H1 (cell line): ENCODE measurements at regions not wholly inside any gene's neighbourhood (a gene's known extent, or its start where the extent isn't known, plus 50 kb on each side); places are given as distances from the start of the nearest gene placed in this dataset.

Experiments used
- CTCF ChIA-PET: fragments of 300-600 bp; sonication (Branson Sonifier 250); formaldehyde crosslinking; loops from one replicate; lab custom pipeline; 2021; ENCODE audit not compliant: partially characterized antibody; lab: Charles Lee
- POLR2A ChIA-PET: fragments of 300-600 bp; sonication (Branson Sonifier 250); formaldehyde crosslinking; loops from one replicate; lab custom pipeline; 2021; ENCODE audit warnings: inconsistent platforms; ENCODE audit not compliant: partially characterized antibody; lab: Charles Lee
- DNase-seq, 2 experiments: peaks; one replicate each; pipeline versions ENCODE4 v3.0.0 to v3.0.0-alpha.2; 2010 to 2022; ENCODE audit warnings: low spot score in 2 of 2, low read depth in 1 of 2, mixed read lengths in 1 of 2
- FAIRE-seq: peaks from 2 replicates; lab custom pipeline; 2011; peaks lifted over from hg19 to GRCh38; lab: Jason Lieb, UNC
- H2AFZ ChIP-seq: 2 replicates; pipeline ENCODE4 v1.8.1; 2012; ENCODE audit warnings: low read length, inconsistent platforms
- H2AK5ac ChIP-seq: 2 replicates; pipeline ENCODE4 v1.6.1; 2013; ENCODE audit warnings: low read depth, low read length
- H2BK120ac ChIP-seq: replicated peaks from 2 replicates; pipeline ENCODE3; 2013; ENCODE audit warnings: low read depth, low read length, inconsistent platforms
- H2BK12ac ChIP-seq: 2 replicates; pipeline ENCODE4 v1.6.1; 2013; ENCODE audit warnings: low read depth, low read length
- H2BK15ac ChIP-seq: 2 replicates; pipeline ENCODE4 v1.6.1; 2013; ENCODE audit warnings: low read length
- H2BK20ac ChIP-seq: 2 replicates; pipeline ENCODE4 v1.6.1; 2013; ENCODE audit warnings: low read length
- H2BK5ac ChIP-seq: 2 replicates; pipeline ENCODE4 v1.6.1; 2013; ENCODE audit warnings: low read depth, low read length
- H3K14ac ChIP-seq: 2 replicates; pipeline ENCODE4 v1.6.1; 2013; ENCODE audit warnings: inconsistent platforms; ENCODE audit not compliant: insufficient read length
- H3K18ac ChIP-seq: 2 replicates; pipeline ENCODE4 v1.6.1; 2013; ENCODE audit warnings: low read length; ENCODE audit errors: extremely low read depth
- H3K23ac ChIP-seq: 2 replicates; pipeline ENCODE4 v1.6.1; 2013; ENCODE audit warnings: inconsistent platforms; ENCODE audit not compliant: insufficient read length
- H3K23me2 ChIP-seq: 2 replicates; pipeline ENCODE4 v1.6.1; 2013; ENCODE audit warnings: low read depth, low read length
- H3K27ac ChIP-seq: 2 replicates; pipeline ENCODE4 v1.6.1; 2011; ENCODE audit warnings: low read depth, low read length, inconsistent platforms
- H3K27me3 ChIP-seq, 4 experiments: replicated peaks in 1 of 4; 1 replicate in 1 of 4; 2 replicates in 3 of 4; pipeline versions ENCODE4 v1.6.1 to v1.8.1; 2011 to 2013; ENCODE audit warnings: low read length in 3 of 4, mild to moderate bottlenecking in 3 of 4, inconsistent platforms in 2 of 4, mixed read lengths in 2 of 4, moderate library complexity in 1 of 4; ENCODE audit not compliant: control insufficient read depth in 3 of 4, insufficient read depth in 3 of 4; ENCODE audit errors: extremely low read depth in 1 of 4
- H3K36me3 ChIP-seq, 4 experiments: 2 replicates each; pipeline versions ENCODE4 v1.6.1 to v1.8.1; 2011 to 2013; ENCODE audit warnings: mild to moderate bottlenecking in 4 of 4, low read length in 3 of 4, moderate library complexity in 2 of 4, control low read depth in 1 of 4, inconsistent platforms in 1 of 4; ENCODE audit not compliant: insufficient read depth in 4 of 4, control insufficient read depth in 2 of 4
- H3K4ac ChIP-seq: replicated peaks from 2 replicates; pipeline ENCODE3; 2013; ENCODE audit warnings: low read length, low read depth, mixed read lengths, inconsistent platforms; ENCODE audit not compliant: insufficient read length
- H3K4me1 ChIP-seq, 4 experiments: replicated peaks in 1 of 4; 1 replicate in 1 of 4; 2 replicates in 3 of 4; pipeline versions ENCODE4 v1.6.1 to v1.8.1; 2011 to 2013; ENCODE audit warnings: low read length in 3 of 4, inconsistent platforms in 2 of 4, mixed read lengths in 1 of 4; ENCODE audit not compliant: insufficient read depth in 4 of 4, control insufficient read depth in 3 of 4
- H3K4me2 ChIP-seq, 2 experiments: 2 replicates each; pipeline versions ENCODE4 v1.6.1 to v1.8.1; 2011 to 2013; ENCODE audit warnings: low read depth in 2 of 2, low read length in 2 of 2, control low read depth in 1 of 2, inconsistent platforms in 1 of 2, mild to moderate bottlenecking in 1 of 2; ENCODE audit not compliant: insufficient read depth in 1 of 2
- H3K4me3 ChIP-seq, 4 experiments: fragments of 200-600, 300-600 bp in 1 of 4; sonication (generic), shearing (Covaris generic), sonication (Bioruptor Twin) in 1 of 4; 2 replicates each; pipeline versions ENCODE4 v1.5.1 to v1.8.1; 2011 to 2016; ENCODE audit warnings: low read length in 4 of 4, low read depth in 3 of 4, control low read depth in 2 of 4, inconsistent platforms in 2 of 4, mild to moderate bottlenecking in 2 of 4, mixed read lengths in 1 of 4, moderate library complexity in 1 of 4; ENCODE audit not compliant: insufficient read depth in 2 of 4; ENCODE audit errors: extremely low read depth in 1 of 4
- H3K56ac ChIP-seq: replicated peaks from 2 replicates; pipeline ENCODE3; 2013; ENCODE audit warnings: low read depth, mild to moderate bottlenecking, mixed read lengths, low read length, inconsistent platforms; ENCODE audit not compliant: insufficient read length
- H3K79me1 ChIP-seq: 2 replicates; pipeline ENCODE4 v1.6.1; 2013; ENCODE audit warnings: low read depth, low read length, control low read depth
- H3K79me2 ChIP-seq, 2 experiments: 2 replicates each; pipeline versions ENCODE4 v1.6.1 to v1.8.1; 2012 to 2013; ENCODE audit warnings: low read length in 2 of 2, mild to moderate bottlenecking in 2 of 2, inconsistent platforms in 1 of 2; ENCODE audit not compliant: insufficient read depth in 2 of 2, control insufficient read depth in 1 of 2
- H3K9ac ChIP-seq, 4 experiments: replicated peaks in 1 of 4; 1 replicate in 1 of 4; 2 replicates in 3 of 4; pipeline versions ENCODE4 v1.6.1 to v1.8.1; 2011 to 2013; ENCODE audit warnings: low read depth in 3 of 4, low read length in 3 of 4, control low read depth in 2 of 4, mild to moderate bottlenecking in 2 of 4, moderate library complexity in 2 of 4, inconsistent platforms in 1 of 4; ENCODE audit errors: extremely low read depth in 1 of 4
- H3K9me3 ChIP-seq, 2 experiments: 2 replicates each; pipeline versions ENCODE4 v1.6.1 to v1.8.1; 2012 to 2013; ENCODE audit warnings: mild to moderate bottlenecking in 2 of 2, moderate library complexity in 2 of 2, control low read depth in 1 of 2, inconsistent platforms in 1 of 2, low read depth in 1 of 2, low read length in 1 of 2, mixed read lengths in 1 of 2; ENCODE audit not compliant: insufficient read depth in 2 of 2
- H4K20me1 ChIP-seq, 2 experiments: replicated peaks in 1 of 2; 2 replicates each; pipeline versions ENCODE3 to v1.8.1; 2011 to 2013; ENCODE audit warnings: inconsistent platforms in 2 of 2, low read length in 2 of 2, mild to moderate bottlenecking in 1 of 2; ENCODE audit not compliant: insufficient read depth in 2 of 2, control insufficient read depth in 1 of 2
- H4K5ac ChIP-seq: 2 replicates; pipeline ENCODE4 v1.6.1; 2013; ENCODE audit warnings: low read length, low read depth, mixed read lengths, inconsistent platforms; ENCODE audit not compliant: insufficient read length
- H4K8ac ChIP-seq: 2 replicates; pipeline ENCODE4 v1.8.0; 2013; ENCODE audit warnings: mild to moderate bottlenecking, moderate library complexity, low read length, inconsistent platforms; ENCODE audit not compliant: insufficient read depth; ENCODE audit errors: extremely low read depth
- H4K91ac ChIP-seq: replicated peaks from 2 replicates; pipeline ENCODE3; 2013; ENCODE audit warnings: low read length, mixed read lengths, inconsistent platforms; ENCODE audit not compliant: insufficient read length
- CBX8 ChIP-seq: fragments of 300-800, 300-1000 bp; sonication (generic); IDR thresholded peaks from 2 replicates; pipeline ENCODE4 v1.7.1; 2016; ENCODE audit warnings: low read depth, low read length, borderline replicate concordance
- CTCF ChIP-seq, 3 experiments: IDR thresholded peaks; 1 replicate in 2 of 3; 2 replicates in 1 of 3; pipeline versions ENCODE4 v1.5.1 to v1.6.1; 2011; ENCODE audit warnings: low read length in 3 of 3, mild to moderate bottlenecking in 3 of 3, inconsistent platforms in 2 of 3, low read depth in 1 of 3, moderate library complexity in 1 of 3; ENCODE audit not compliant: insufficient read depth in 1 of 3; ENCODE audit errors: control extremely low read depth in 1 of 3
- HDAC2 ChIP-seq, 2 experiments: fragments of 300-600 bp in 1 of 2; sonication (generic) in 1 of 2; IDR thresholded peaks; 2 replicates each; pipeline ENCODE4 v1.6.1; 2011 to 2012; ENCODE audit warnings: low read depth in 2 of 2, low read length in 2 of 2, mild to moderate bottlenecking in 2 of 2, moderate library complexity in 2 of 2, borderline replicate concordance in 1 of 2, inconsistent platforms in 1 of 2
- HDAC6 ChIP-seq: IDR thresholded peaks from one replicate; pipeline ENCODE4 v1.7.1; 2012; ENCODE audit warnings: low read depth, mild to moderate bottlenecking, inconsistent platforms, low read length, moderate library complexity
- KDM4A ChIP-seq: IDR thresholded peaks from one replicate; pipeline ENCODE4 v1.7.1; 2012; ENCODE audit warnings: low read depth, mild to moderate bottlenecking, moderate library complexity, low read length, inconsistent platforms; ENCODE audit not compliant: severe bottlenecking
- MAFK ChIP-seq: IDR thresholded peaks from 2 replicates; pipeline ENCODE4 v1.6.1; 2012; ENCODE audit warnings: low read depth, mild to moderate bottlenecking, improper control_type of control experiment, low read length
- NANOG ChIP-seq: IDR thresholded peaks from 2 replicates; pipeline ENCODE4 v1.6.1; 2011; ENCODE audit warnings: low read length, low read depth, mild to moderate bottlenecking, inconsistent platforms; ENCODE audit not compliant: insufficient read depth, poor library complexity, severe bottlenecking
- RFX5 ChIP-seq: IDR thresholded peaks from 2 replicates; pipeline ENCODE4 v1.6.1; 2011; ENCODE audit warnings: low read depth, low read length, improper control_type of control experiment, borderline replicate concordance
- RXRA ChIP-seq: IDR thresholded peaks from 2 replicates; pipeline ENCODE4 v1.6.1; 2011; ENCODE audit warnings: low read depth, mild to moderate bottlenecking, low read length, moderate library complexity; ENCODE audit not compliant: insufficient read depth
- SP2 ChIP-seq: IDR thresholded peaks from 2 replicates; pipeline ENCODE4 v1.6.1; 2012; ENCODE audit warnings: mild to moderate bottlenecking, low read length, inconsistent platforms
- TAF1 ChIP-seq: IDR thresholded peaks from 2 replicates; pipeline ENCODE4 v1.6.1; 2011; ENCODE audit warnings: mild to moderate bottlenecking, low read depth, low read length
- TCF12 ChIP-seq: IDR thresholded peaks from 2 replicates; pipeline ENCODE4 v1.6.1; 2011; ENCODE audit warnings: low read depth, mild to moderate bottlenecking, low read length
- WGBS, 2 experiments: shearing (Covaris generic) in 1 of 2; methylation state at CpG; one replicate each; pipeline versions ENCODE4 v1.1.6 to v1.1.7; 2013 to 2015; ENCODE audit warnings: low lambda C conversion rate in 2 of 2, mixed read lengths in 2 of 2, inconsistent platforms in 1 of 2, low coverage in 1 of 2, missing lambda C conversion rate in 1 of 2; ENCODE audit not compliant: insufficient replicate concordance in 2 of 2, insufficient coverage in 1 of 2, insufficient read length in 1 of 2; ENCODE audit errors: extremely low coverage in 1 of 2, missing lambda C conversion rate in 1 of 2; 5-methylcytosine and 5-hydroxymethylcytosine counted together

GRCh38 chr10:2748287-2748686 lies 319.1 kb upstream of the PFKP start:
- Histone ChIP-seq H4K5ac (no peak overlapping the region), H3K4ac (no peak overlapping the region), H3K18ac (no peak overlapping the region), H3K27me3 (no peaks in the 10 kb centered on the region), H4K91ac (no peak overlapping the region), H3K56ac (no peak overlapping the region), H4K8ac (no peak overlapping the region), H2AFZ (no peak overlapping the region), H2BK15ac (no peak overlapping the region), H3K23me2 (no peaks in the 10 kb centered on the region), H3K14ac (no peak overlapping the region), H3K9ac (no peak overlapping the region), H3K79me1 (no peaks in the 10 kb centered on the region), H2BK12ac (no peak overlapping the region), H2BK120ac (no peak overlapping the region), H3K4me2 (no peak overlapping the region), H3K9me3 (no peaks in the 10 kb centered on the region), H3K4me1 (no peaks in the 10 kb centered on the region), H2BK20ac (no peak overlapping the region), H3K4me3 (no peak overlapping the region), H2AK5ac (no peak overlapping the region), H3K27ac (no peak overlapping the region), H3K79me2 (no peaks in the 10 kb centered on the region), H3K36me3 (no peaks in the 10 kb centered on the region), H2BK5ac (no peak overlapping the region), H4K20me1 (no peaks in the 10 kb centered on the region), H3K23ac (no peak overlapping the region)
- ChIA-PET CTCF (no interaction called here), POLR2A (no interaction called here)
- FAIRE-seq (no peak), DNase-seq (no peak)
- whole genome bisulfite sequencing, 2 experiments: 97% methylated on average over 10 of the region's 10 CpGs; no CpG with 5 or more reads in 1 of the 2 experiments
- TF ChIP-seq TCF12 (no peak), SP2 (no peak), NANOG (no peak), HDAC2 (IDR thresholded peaks at IDR 0.05; ENCODE audit: borderline replicate concordance in 1 of 2, low read depth in 2 of 2, low read length in 2 of 2) (no peak), RXRA (no peak), MAFK (no peak), CBX8 (no peak), RFX5 (no peak), HDAC6 (no peak), TAF1 (no peak), KDM4A (no peak), CTCF (IDR thresholded peaks at IDR 0.05; ENCODE audit: control extremely low read depth in 1 of 3, insufficient read depth in 1 of 3, low read depth in 1 of 3, low read length in 3 of 3) (no peak)
